GM03348 (cell line): ENCODE measurements at regions not wholly inside any gene's neighbourhood (a gene's known extent, or its start where the extent isn't known, plus 50 kb on each side); places are given as distances from the start of the nearest gene placed in this dataset.
A peak's percentile ranks its signal among the peaks of the same experiment; 100 is the strongest.
"Not testable (repeated sequence)": the region's sequence is repeated elsewhere in the genome, so short reads cannot be mapped to it uniquely, and the experiment has no call there.

Experiments used
- DNase-seq: peaks from one replicate; pipeline ENCODE4 v3.0.0; 2012; ENCODE audit warnings: low spot score

GRCh38 chr2:172259827-172260226 lies 157.1 kb upstream of the DLX2 start:
- no peak for DNase-seq

- no peak for DNase-seq
These were observed 157.6 kb upstream of the DLX2 start for GRCh38 chr2:172260336-172260735.

GRCh38 chr2:172261292-172261691 lies 158.6 kb upstream of the DLX2 start:
- no peak for DNase-seq

- DNase-seq = no peak
These were observed 159.8 kb upstream of the DLX2 start for GRCh38 chr2:172262486-172262885.

- DNase-seq = not testable (repeated sequence)
These were observed 162.1 kb upstream of the DLX2 start for GRCh38 chr2:172264820-172265219.

- DNase-seq = not testable (repeated sequence)
These were observed 157.7 kb upstream of the ITGA6 start for GRCh38 chr2:172269507-172270244.

- DNase-seq = no peak
These were observed 156.9 kb upstream of the ITGA6 start for GRCh38 chr2:172270278-172271079.

GRCh38 chr2:172273910-172274571 lies 153.3 kb upstream of the ITGA6 start:
- no peak for DNase-seq

GRCh38 chr2:172275239-172275638 lies 152.1 kb upstream of the ITGA6 start:
- DNase-seq = no peak

- no peak for DNase-seq
These were observed 150.4 kb upstream of the ITGA6 start for GRCh38 chr2:172276961-172277360.

- DNase-seq = no peak
These were observed 148.7 kb upstream of the ITGA6 start for GRCh38 chr2:172278667-172279066.

- no peak for DNase-seq
These were observed 148.2 kb upstream of the ITGA6 start for GRCh38 chr2:172279214-172279613.

- no peak for DNase-seq
These were observed 147.6 kb upstream of the ITGA6 start for GRCh38 chr2:172279813-172280212.

- DNase-seq = no peak
These were observed 146.6 kb upstream of the ITGA6 start for GRCh38 chr2:172280571-172281361.

GRCh38 chr2:172281648-172282570 lies 145.5 kb upstream of the ITGA6 start:
- no peak for DNase-seq

- DNase-seq = peak; percentile 69
These were observed 144.4 kb upstream of the ITGA6 start for GRCh38 chr2:172282944-172283343.

GRCh38 chr2:172283476-172283875 lies 143.9 kb upstream of the ITGA6 start:
- peak; percentile 32 for DNase-seq

GRCh38 chr2:172284209-172284608 lies 143.2 kb upstream of the ITGA6 start:
- no peak for DNase-seq

- DNase-seq = peak; percentile 87
These were observed 142.3 kb upstream of the ITGA6 start for GRCh38 chr2:172285010-172285621.

- DNase-seq = no peak
These were observed 141.6 kb upstream of the ITGA6 start for GRCh38 chr2:172285760-172286159.
